Kidney (tissue), 13 donors: ENCODE measurements at regions not wholly inside any gene's neighbourhood (a gene's known extent, or its start where the extent isn't known, plus 50 kb on each side); places are given as distances from the start of the nearest gene placed in this dataset.
A peak's percentile ranks its signal among the peaks of the same experiment; 100 is the strongest.

ENCODE experiments used
- DNase-seq, 5 donors: peaks; one replicate each; pipeline ENCODE4 v3.0.0-alpha.2; 2013 to 2020
- FAIRE-seq: peaks from 2 replicates; lab custom pipeline; 2012; peaks lifted over from hg19 to GRCh38; lab: Jason Lieb, UNC
- H3K27ac ChIP-seq, 2 donors: one replicate each; pipeline ENCODE4 v1.7.0; 2013; ENCODE audit warnings: low read depth in 2 of 2, low read length in 2 of 2, inconsistent platforms in 1 of 2
- H3K27me3 ChIP-seq: one replicate; pipeline ENCODE4 v1.7.1; 2013; ENCODE audit warnings: low read length, inconsistent platforms; ENCODE audit not compliant: control insufficient read depth, insufficient read depth
- H3K36me3 ChIP-seq, 3 donors: one replicate each; pipeline versions ENCODE4 v1.7.0 to v1.7.1; 2013; ENCODE audit warnings: low read length in 3 of 3, control low read depth in 1 of 3, inconsistent platforms in 1 of 3; ENCODE audit not compliant: insufficient read depth in 3 of 3, control insufficient read depth in 2 of 3
- H3K4me1 ChIP-seq, 3 donors: one replicate each; pipeline versions ENCODE4 v1.7.0 to v1.7.1; 2013; ENCODE audit warnings: low read length in 3 of 3, inconsistent platforms in 1 of 3, low read depth in 1 of 3; ENCODE audit not compliant: control insufficient read depth in 2 of 3, insufficient read depth in 2 of 3
- H3K4me3 ChIP-seq, 3 donors: one replicate each; pipeline versions ENCODE4 v1.7.0 to v1.8.1; 2013; ENCODE audit warnings: low read length in 3 of 3, control low read depth in 1 of 3, inconsistent platforms in 1 of 3
- H3K9ac ChIP-seq, 3 donors: one replicate each; pipeline versions ENCODE4 v1.7.0 to v1.7.1; 2013; ENCODE audit warnings: low read length in 3 of 3, control low read depth in 1 of 3, inconsistent platforms in 1 of 3
- H3K9me3 ChIP-seq, 3 donors: one replicate each; pipeline versions ENCODE4 v1.7.0 to v1.7.1; 2013; ENCODE audit warnings: low read length in 3 of 3, control low read depth in 1 of 3, inconsistent platforms in 1 of 3; ENCODE audit not compliant: control insufficient read depth in 2 of 3, insufficient read depth in 1 of 3
- CTCF ChIP-seq: IDR thresholded peaks from 3 replicates; pipeline ENCODE4 v1.5.1; 2012; ENCODE audit warnings: mild to moderate bottlenecking, moderate library complexity, borderline replicate concordance; ENCODE audit not compliant: insufficient read depth; ENCODE audit errors: extremely low read depth
- intact Hi-C: fragments of 100-400 bp; cut with DNase I; formaldehyde crosslinking; loops from one replicate; pipeline ENCODE4 v1.11.1; 2022
- donor health status: control.
- donor health status: control.
- donor health status: control.
- donor health status: control.
- donor health status: control.
- donor health status: DM: yes; HTN: yes; CAD: no.
- donor health status: Normal renal cell carcinoma (clear cell type).

GRCh38 chr12:85440271-85440670, 160.3 kb downstream of the ALX1 start:
- Histone ChIP-seq H3K36me3 (no peaks in the 10 kb centered on the region), H3K9ac (no peak overlapping the region), H3K4me3 (no peak overlapping the region), H3K27ac (no peak overlapping the region), H3K9me3 (peaks cover 0 to 5% (median 0%) of the 10 kb centered on the region in 3 donors), H3K4me1 (no peaks in the 10 kb centered on the region), H3K27me3 (no peaks in the 10 kb centered on the region)
- FAIRE-seq: no peak
- TF ChIP-seq CTCF: no peak
- intact Hi-C loops: no loop called here
- no peak for DNase-seq

GRCh38 chr12:85441025-85441424, 161.0 kb downstream of the ALX1 start:
- no peak for DNase-seq
- no peaks in the 10 kb centered on the region for H3K27me3 ChIP-seq
- intact Hi-C loops: no loop called here
- no peak for TF ChIP-seq CTCF
- no peak for FAIRE-seq
- H3K27ac ChIP-seq: no peak overlapping the region
- no peaks in the 10 kb centered on the region for H3K36me3 ChIP-seq
- peaks cover 0 to 5% (median 0%) of the 10 kb centered on the region in 3 donors for H3K9me3 ChIP-seq
- no peak overlapping the region for H3K9ac ChIP-seq
- no peaks in the 10 kb centered on the region for H3K4me1 ChIP-seq
- no peak overlapping the region for H3K4me3 ChIP-seq

GRCh38 chr12:85441741-85442140, 161.7 kb downstream of the ALX1 start:
- no peaks in the 10 kb centered on the region for H3K27me3 ChIP-seq
- DNase-seq: peak in 1 of 5 donors; percentile 53

More at GRCh38 chr12:85441741-85442140, 161.7 kb downstream of the ALX1 start:
- no peak overlapping the region for H3K27ac ChIP-seq
- intact Hi-C loops: no loop called here
- no peaks in the 10 kb centered on the region for H3K36me3 ChIP-seq
- TF ChIP-seq CTCF: peak; percentile 13
- H3K9ac ChIP-seq: no peak overlapping the region
- no peak for FAIRE-seq
- H3K4me1 ChIP-seq: no peaks in the 10 kb centered on the region
- peaks cover 0 to 5% (median 0%) of the 10 kb centered on the region in 3 donors for H3K9me3 ChIP-seq
- no peak overlapping the region for H3K4me3 ChIP-seq
